ENCODE measurements at regions not wholly inside any gene's neighbourhood (a gene's known extent, or its start where the extent isn't known, plus 50 kb on each side); places are given as distances from the start of the nearest gene placed in this dataset.
"Not testable (repeated sequence)": the region's sequence is repeated elsewhere in the genome, so short reads cannot be mapped to it uniquely, and the experiment has no call there.

DNA sequence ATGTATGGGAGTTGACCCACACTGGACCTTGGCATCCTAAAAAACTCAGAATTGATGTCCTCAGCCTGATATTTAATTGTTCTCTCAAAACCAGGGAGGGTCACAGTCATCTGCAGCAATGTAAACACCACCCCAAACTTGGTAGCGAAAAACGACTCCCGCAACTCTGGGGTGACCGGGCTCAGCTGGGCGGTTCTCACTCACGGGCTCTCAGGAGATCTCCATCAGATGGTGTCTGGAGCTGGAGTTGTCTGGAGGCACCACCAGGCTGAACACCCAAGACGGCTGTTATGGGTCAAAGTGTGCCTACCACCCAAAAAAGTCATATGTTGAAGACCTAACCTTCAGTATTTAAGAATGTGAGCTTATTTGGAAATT, 50.9 kb upstream of the NXT1 start:
- no peak for DNase-seq

DNA sequence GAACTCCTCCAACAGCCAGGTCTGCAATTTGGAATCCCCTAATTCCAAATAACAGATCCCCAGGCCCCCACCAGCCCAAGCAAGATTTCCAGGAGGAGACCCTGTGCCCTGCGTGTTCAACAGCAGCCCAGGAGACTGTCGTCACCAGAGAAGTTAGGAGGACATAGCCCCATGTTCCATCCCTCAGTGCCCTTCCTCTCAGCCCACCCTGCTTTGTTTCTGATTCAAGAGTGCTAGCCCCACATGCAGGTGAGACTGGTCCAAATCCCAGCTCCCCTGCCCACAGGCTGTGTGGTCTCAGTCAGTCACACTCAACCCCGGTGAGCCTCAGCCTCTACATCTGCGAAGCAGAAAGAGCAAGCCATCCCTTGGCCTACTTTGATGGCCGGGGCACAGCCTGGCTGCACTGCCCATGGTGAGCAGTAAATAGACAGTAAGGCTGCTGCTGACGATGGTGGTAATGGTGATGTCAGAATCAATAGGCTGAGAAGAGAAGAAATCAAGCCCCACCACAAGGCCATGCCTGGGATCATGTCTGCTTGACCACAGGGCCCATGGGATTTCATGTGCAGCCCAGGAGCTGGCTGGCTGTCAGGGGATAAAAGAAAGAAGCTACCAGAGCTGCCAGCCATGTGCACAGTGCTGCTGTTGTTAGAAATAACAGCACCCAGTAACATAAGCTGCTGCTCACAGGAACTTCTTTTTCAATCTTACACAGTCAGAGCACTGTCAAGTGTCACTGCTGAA, 51.5 kb upstream of the NXT1 start:
- DNase-seq, result no peak

DNA sequence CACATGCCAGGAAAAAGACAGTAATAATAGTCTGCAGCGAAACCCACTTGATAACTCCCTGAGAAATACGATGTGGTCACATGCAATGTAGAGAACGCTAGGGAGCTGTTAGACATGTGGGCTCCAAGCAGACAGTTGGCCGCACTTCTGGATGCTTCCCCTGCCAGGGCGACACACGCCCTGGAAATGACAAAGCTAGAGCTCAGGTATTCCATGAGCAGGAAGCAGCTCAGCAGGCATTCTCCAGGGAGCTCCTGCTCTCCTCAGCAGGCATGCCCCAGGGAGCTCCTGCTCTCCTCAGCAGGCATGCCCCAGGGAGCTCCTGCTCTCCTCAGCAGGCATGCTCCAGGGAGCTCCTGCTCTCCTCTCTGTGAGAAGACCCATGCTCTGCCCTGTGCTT, 52.4 kb upstream of the NXT1 start:
- no peak for DNase-seq

DNA sequence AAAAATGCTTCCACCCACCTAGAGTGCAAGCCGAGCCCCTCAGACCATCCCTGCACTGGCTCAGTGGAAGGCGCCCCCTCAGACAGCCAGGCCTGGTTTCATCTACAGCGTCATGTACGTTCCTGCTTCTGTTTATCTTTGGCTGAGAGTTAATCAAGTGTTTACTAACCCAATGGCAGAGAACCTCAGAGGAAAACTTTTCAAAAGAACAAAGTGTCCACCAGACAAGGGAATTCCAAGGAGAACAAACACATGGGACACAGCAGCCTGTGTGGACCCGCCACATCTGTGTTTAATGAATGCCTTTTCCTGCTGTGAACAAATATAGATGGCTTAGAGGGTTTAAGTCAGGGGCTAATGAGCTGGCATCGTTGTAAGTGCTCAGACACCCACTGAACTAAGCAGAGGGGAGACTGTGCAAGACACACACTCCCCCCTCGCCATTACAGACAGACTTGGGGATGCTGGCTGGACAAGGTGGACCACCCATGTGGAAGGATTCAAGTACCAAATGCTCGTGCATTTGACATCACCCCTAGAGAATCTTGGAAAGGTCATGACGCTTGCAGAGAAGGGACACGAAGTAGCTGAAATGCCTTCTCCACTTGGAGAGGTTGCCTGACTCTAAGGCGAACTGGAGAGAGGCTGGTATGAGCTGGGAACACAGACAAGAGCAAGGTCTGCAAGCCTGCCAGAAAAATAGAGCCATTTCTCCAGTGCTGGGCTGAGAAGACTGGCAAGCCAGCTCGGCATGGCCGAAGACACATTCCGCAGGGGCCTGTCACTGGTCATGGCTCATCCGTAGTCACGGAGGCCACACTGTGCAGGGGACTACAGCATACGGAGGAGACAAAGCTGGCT, 53.5 kb upstream of the NXT1 start:
- no peak for DNase-seq

DNA sequence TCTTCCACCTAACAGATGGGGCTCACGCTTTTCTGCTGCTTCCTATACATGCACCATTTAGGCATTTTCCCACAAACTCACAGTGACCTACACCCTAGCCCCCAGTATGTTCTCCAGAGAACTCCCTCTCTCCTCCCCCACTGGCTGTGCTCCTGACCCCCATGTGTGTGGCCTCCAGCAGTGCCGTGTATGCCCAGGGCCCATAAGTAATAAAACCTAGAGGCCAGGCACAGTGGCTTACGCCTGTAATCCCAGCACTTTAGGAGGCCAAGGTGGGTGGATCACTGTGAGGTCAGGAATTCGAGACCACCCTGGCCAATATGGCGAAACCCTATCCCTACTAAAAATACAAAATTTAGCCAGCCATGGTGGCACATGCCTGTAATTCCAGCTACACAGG, 54.7 kb upstream of the NXT1 start:
- no peak for DNase-seq

DNA sequence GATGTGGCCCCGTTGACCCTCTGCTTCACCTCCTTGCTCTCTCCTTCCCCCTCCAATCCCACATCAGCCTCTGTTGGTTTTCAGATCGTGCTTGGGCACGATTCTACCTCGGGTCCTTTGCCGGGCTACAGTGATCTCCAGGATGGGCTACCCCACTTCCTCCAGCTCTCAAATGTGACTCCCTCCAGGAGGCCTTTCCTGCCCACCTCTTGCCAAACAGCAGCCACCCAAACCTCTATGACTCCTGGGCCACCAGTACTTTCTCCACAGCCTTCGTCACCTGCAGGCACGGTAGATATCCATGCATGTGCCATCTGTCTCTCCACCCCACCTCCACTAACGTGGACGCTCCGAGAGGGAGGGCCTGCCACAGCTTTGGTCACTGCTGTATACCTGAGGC, 55.9 kb upstream of the NXT1 start:
- DNase-seq, result no peak

DNA sequence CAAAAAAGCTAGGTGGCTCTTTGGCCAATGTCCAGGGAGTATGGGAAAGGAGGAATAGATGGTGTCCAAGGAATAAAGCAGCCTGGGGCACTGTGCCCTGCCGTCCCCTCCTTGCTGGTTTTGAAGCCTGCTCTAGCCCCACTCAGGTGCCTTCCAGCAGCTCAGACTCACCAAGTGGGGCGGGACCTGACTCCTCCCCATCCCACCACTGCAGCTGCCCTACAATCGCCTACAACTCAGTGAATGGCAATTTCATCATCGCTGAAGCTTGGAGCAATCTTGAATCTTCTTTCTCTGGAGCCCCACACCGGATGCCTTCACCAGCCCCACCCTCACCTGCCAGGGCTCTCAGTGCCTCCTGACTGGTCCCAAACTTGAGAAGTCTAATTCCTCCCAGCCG, 56.4 kb upstream of the NXT1 start:
- DNase-seq, result no peak

DNA sequence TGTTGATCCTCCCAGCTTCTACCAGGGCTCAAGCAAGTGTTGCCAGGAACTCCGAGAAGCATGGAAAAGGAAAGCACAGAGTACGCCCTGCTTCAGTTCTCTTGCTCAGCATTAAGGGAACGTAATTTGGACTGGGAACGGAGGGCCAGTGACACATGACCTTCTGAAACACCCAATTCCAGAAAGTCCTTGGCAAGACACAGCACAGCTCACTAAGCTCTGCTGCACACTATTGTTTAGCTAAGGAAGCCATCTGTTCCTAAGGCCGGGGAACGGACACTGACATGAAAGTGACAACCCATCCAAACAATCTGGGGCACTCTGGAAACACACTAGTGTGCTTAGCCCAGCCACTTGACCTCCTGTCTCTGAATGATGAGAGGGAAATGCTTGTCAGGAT, 56.9 kb upstream of the NXT1 start:
- DNase-seq, result no peak

DNA sequence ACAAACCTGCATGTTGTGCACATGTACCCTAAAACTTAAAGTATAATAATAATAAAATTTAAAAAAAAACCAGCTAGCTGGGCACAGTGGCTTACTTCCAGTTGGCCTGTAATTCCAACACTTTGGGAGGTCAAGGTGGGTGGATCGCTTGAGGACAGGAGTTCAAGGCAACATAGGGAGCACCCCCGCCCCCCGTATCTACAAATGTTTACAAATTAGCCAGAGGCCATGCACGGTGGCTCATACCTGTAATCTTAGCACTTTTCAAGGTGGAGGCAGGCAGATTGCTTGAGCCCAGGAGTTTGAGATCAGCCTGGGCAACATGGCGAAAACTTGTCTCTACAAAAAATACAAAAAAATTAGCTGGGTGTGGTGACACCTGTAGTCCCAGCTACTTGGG, 58.3 kb upstream of the NXT1 start:
- not testable (repeated sequence) for DNase-seq

DNA sequence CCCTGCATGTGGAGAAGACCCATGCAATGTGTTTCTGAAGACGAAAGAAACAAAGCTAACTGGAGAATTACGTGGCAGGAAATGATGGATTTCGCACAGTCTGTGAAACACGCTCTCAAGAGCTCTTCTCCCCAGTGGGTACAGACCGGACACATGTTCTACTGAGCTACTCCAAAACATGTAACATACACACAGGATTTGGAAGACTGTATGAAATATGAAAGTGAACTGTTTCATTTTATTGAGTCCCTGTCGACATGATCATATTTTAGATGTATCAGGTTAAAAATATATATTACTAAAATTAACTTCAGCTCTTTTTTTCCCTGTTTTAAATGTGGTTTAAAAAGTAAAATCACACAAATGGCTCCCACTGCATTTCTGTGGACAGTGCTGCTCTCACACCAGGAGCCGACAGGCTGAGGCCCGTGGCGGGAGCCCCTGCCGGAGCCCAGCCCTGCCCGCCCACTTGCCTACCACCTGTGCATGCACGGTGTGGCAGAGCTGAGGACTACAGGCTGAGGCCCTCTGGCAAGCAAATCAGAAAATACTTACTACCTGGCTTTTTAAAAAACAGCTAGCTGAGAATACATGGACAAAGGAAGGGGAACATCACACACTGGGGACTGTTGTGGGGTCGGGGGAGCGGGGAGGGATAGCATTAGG, 58.9 kb upstream of the NXT1 start:
- DNase-seq, result no peak

DNA sequence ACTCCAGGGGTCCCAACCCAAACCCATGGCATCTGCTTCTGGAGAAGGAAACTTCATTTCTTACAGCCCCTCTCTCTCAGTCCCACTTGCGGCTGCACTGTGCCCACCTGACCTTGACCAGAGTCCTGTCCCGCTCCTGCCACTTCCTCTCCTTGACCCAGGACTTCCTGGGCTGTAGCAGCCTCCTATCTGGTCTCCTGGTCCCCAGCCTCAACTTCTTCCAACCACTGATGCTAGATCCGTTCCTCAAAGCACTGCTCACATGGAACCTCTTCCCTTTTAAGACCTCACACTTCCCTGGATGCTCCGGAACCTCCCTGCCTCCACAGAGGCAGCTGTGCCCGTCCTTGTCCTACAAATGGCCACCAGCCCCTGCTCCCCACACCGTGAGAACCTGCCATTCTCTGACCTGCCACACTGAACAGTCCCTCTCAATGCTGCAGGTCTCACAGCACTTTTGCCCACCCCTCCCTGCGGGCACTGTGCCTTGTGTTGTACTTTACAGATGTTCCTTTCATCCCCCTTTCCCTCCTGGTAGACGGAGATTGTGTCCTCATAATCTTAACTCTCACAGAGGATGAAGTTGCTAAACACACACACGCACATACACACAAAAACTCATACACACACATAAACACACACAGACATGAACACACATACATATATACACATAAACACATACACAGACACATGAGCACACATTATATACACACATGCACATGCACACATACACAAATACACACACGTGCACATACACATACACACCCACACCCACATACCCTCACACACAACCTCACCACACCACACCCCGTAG, 59.6 kb upstream of the NXT1 start:
- no peak for DNase-seq

DNA sequence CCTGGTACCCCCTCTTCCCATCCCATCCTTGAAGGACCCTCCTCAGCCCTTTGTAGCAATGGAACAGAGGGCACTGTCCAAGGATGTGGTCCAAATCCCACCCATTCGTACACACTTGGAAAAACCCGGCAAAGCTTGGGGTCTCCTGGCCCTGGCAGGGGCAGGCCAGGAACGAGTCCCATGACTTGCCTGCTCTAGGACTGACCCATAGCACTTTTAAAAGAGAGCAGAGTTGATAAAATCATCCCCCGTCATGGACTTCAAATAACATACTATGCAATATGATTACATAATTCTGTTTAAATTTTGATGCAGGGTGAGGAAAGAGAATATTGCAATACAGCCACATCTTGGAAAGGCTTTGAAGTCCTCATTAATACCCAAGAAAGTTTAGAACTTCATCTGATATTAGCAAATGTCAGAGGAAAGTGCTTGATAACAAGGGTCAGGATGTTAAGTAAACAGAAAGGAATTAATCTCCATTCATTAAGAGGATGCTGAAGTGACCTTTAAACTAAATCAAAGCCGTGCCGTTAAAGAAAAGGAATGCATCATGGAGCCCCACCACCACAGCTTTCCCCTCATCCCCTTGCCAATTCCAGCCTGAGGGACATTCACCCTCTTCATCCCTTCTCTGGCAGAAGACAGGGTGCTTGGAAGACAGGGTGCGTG, 60.7 kb upstream of the NXT1 start:
- DNase-seq, result no peak

DNA sequence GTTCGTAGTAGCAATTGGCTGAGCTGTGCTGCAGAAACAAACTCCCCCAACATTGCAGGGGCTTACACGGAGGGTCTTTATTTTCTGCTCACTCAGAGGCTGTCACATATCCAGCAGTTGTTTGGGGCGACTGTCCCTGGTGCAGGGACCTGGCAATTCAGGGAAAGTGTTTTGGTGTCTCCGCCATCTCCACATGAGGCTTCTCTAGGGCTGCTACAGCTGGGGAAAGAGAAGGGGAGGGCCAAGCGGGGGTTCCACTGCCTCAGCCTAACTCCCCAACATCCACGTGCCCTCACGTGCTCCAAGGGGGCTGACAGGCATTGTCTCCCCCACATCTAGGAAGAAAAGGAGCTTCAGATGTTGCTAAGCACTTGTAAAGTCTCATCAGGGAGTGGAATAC, 61.3 kb upstream of the NXT1 start:
- no peak for DNase-seq

DNA sequence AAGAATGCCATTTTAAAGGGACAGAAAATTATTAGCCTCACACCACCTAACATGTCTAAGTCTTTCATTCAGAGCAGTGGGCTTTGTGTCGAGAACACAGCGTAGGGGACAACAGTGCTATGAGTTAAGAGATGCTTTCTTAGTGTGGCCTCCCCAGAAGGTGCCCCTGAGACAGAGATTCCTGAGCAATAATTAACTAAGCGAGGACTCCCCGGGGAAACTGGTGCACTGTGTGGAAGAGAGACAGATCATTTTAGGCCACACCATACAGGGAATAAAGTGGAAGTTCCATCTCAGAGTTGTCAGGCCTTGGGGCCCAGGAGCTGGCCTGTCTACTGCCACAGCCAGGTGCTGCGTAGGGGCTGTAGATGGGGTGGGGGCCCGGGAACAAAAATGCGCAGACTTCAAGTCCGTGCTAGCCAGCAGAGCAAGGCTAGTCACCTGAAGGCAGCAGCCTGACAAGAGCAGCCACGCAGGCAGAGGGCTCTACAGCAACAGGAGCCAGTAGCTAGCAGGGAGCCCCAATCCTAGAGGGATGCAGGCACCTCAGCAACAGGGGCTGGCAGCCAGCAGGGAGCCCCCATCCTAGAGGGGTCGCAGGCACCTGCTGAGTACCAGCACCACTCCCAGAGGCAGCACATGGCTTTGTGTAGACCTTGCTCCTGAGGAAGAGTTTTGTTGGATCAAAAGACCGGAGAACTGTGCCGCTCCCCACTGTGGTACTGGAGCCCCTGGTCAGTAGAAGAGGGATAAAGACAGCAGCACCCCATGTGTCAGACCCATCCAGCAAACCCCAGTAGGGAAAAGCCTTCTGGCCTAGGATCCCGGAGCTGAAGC, 63.0 kb upstream of the NXT1 start:
- DNase-seq, result no peak

DNA sequence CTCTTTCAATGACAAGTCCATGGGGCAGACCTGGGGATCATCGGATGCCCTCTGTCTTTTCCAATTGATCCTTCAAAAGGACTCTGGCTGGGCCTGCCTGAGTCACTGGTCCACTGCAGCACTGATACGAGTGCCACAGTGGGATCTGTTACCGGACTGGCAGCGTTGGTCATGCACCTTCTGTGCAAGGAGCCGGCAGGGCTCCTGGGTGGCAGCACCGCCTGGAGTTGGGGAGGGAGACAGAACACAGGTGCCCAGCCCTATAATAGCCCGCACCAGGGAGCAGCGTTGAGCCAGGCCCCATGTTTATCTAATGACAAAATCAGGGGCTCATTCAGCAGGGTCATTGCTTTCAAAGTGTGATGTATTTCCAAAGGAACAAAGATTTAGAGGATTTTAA, 64.2 kb upstream of the NXT1 start:
- no peak for DNase-seq

DNA sequence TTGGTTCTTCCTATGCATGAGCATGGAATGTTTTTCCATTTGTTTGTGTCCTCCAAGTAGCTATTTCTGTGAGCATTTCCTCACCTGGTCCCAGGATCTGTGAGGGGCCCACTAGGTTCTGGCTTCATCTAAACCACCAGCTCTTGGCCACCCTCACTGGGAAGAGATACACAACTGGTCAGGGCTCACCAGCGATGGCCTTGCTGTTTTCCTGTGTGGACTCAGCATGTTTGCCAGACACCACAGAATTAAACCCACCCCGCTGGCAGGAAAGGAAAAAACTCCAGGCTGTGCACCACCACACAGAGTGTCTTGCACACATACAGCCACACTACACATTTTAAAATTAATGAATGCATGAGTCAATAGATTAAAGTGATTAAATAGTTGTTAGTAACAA, 65.1 kb upstream of the NXT1 start:
- no peak for DNase-seq

DNA sequence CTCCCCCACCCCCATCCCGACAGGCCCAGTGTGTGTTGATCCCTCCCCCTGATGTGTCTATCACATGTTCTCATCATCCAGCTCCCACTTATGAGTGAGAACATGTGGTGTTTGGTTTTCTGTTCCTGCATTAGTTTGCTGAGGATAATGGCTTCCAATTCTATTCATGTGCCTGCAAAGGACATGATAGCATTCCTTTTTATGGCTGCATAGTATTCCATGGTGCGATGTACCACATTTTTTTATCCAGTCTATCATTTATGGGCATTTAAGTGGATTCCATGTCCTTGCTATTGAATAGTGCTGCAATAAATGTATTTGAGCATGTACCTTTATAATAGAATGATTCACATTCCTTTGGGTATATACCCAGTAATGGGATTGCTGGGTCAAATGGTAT, 66.6 kb upstream of the NXT1 start:
- no peak for DNase-seq

DNA sequence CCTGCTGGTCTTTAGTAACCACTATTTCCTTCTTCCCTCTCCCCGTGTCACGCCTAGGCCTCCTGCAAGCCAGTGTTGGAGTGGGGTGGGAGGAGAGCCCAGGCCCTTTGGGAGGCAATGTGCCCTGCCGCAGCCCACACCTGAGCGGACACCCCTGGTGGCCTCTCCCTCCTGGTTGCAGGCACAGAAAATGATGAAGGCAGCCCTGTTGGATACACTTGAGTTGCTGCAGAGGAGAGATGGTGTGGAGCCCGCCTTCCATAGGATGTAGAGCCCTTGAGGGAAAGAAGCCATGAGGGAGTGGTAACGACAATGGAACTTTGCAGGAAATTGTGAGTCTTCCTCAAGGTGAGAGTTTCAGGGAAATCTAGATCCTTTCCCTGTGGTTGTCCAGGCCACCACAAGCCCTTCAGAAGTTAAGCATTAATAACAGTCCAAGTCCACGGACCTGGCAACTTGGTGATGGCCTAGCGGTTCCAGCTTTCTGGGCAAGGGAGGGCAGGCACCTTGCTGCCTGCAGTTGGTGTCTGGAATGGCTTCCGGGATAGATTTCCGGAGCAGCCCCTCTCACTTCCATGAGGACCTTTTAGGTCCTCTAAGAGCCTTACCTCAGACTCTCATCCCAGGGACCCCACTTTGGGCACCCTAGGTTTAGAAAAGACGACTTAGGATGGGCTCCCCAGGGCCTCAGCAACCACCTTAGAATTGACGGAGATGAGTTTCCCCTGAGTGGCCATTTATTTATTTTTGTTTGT, 67.3 kb upstream of the NXT1 start:
- DNase-seq, result no peak

DNA sequence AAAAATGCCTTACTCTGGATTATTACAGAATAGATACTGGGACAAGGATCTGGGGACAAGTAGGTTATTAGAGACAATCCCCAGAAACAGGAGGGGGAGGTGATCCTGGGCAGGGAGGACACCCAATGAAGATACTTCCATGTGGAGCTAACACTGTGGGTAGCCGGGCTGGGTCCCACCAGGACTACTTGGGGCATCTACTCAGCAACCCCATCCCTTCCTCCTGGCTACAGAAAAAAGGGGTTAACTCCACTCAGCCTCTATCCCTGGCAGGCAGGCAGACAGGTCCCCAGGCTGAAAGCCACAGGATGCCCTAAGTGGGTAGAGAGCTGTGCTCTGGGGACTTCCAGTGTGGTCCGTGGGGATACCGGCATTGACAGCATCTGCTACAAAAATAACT, 68.0 kb upstream of the NXT1 start:
- DNase-seq, result no peak

DNA sequence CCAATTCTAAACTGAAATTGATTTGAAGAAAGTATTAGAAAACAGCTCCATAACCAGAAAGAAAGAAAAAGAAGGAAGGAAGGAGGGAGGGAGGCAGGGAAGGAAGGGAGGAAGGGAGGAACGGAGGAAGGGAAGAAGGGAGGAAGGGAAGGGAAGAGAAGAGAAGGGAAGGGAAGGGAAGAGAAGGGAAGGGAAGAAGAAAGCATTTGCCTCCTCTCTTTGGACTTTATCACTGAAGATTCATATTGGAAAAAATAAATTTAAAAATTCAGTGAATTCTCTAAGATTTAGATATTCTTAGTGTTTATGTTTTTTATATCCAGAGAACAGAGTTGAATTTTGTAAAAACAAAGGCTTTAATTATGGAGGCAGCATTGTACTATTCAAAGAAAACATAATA, 68.5 kb upstream of the NXT1 start:
- DNase-seq, result no peak

DNA sequence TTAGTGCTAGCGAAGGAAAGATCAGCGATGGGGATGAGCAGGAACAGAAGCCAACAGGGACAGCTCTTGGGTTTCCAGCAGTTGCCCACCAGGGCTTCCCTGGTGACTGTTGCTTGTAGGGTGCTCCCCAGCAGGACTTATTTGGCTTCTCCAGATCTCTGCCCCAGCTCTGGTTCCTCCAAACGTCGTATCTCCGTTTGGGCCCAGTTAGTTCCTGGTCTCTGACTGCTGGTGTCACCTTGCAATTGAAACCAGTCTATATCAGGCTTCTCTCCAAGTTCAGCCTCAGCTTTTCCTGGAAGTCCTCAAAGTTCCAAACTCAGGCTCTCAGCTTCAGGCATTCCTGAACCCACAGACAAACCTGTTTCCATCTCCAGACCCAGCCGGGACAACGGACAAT, 70.8 kb upstream of the NXT1 start:
- DNase-seq, result no peak

Data from NCI-H1417 treated with DMSO at 0.1 percent for 48 hours (cell line).